Left forelimb (tissue), 1 donor: ENCODE measurements at regions not wholly inside any gene's neighbourhood (a gene's known extent, or its start where the extent isn't known, plus 50 kb on each side); places are given as distances from the start of the nearest gene placed in this dataset.
"Not testable (repeated sequence)": the region's sequence is repeated elsewhere in the genome, so short reads cannot be mapped to it uniquely, and the experiment has no call there.

Source experiments
- DNase-seq: peaks from one replicate; pipeline ENCODE4 v3.0.0-alpha.2; 2018; ENCODE audit warnings: low spot score

DNA sequence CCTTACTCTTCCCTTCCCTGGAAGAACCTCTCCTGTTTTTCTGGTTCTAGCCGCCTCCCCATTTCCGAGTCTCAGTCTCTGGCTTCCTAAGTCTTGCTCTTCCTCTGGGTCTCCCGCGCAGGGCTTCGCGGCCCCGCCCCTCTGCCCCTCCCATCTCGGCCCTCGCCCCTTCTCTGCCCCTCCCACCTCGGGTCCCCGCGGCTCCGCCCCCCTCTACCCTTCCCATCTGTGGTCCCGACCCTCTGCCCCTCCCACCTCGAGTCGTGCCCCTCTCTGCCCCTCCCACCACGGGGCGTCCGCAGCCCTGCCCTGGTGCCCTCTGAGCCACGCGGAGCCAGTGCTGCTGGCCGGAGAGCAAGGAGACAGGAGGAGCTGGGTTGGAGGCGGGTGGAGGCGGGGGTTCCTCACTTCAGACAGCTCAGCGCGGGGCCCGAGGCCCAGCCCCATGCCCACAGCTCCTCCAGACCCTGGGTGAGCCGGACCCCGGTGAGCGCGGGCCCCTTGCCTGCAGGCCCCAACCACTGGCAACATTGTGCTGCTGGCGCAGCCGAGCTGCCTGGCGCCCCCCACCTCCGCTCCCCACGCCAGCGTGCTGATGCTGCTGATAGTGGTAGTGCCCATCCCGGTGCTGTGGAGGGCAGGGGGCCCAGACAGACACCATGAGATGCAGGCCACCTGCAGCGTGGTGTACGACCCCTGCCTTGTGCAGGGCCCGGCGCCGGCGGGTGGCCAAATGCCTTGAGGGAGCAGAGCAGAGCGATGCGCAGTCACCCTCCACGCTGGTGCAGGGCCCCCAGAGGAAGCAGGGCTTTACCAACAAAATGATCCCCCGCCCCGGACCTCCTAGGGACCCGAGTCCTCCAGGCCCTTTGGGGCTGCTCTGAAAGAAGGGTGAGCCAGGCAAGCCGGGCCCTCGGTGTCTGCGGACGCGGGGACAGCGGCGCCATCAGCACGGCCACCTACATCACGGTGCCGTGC lies 2115.3 kb downstream of the TP53TG3F start:
- no peak for DNase-seq

DNA sequence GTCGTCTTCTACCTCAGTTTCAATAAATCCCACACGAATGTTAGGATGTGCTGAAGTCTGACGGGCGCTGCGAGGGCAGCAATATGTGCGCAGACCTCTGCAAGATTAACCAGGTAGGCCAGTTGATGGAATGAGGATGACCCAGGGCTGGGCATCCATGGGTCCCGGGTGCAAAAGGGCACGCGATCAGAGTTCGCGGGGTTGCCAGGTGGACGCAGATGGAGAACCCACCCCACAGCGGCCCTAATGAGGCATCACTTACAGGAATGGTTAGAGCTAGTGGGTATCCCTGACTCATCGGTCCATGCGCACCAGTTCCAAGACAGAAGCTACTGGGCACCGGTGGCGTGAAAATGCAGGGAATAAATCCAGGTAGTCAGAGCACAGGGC lies 2116.0 kb downstream of the TP53TG3F start:
- no peak for DNase-seq

DNA sequence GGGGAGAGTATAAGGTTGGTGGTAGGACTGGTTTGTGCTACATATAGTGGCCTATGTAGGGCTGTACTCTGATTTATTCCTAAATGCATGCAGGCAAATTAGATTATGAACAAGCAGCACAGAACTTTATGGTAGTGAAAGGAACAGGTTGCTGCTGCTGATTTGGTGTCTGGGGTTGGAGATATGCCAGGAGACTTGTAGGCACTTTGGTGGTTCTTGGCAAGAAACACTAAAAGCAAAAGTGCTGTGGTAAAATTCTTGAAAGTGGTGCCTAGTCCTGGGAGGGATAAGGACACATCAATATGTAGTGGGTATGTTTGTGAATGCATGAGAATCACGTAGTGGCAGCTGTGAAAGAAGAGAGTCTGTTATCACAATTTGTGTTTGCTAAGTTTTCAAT lies 2126.0 kb downstream of the TP53TG3F start:
- DNase-seq = no peak

DNA sequence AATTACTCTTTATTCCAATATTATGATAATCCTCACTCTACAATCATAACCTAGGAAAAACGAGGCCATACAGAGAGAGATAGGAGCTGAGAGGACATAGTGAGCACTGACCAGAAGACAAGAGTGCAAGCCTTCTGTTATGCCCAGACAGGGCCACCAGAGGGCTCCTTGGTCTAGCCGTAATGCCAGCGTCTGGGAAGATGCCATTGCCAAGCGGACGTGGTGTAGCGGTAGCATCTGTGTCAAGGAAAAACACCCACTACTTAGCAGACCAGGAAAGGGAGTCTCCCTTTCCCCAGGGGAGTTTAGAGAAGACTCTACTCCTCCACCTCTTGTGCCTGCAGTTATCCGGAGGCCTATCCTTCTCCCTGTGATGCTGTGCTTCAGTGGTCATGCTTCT lies 2131.5 kb downstream of the TP53TG3F start:
- DNase-seq = not testable (repeated sequence)

DNA sequence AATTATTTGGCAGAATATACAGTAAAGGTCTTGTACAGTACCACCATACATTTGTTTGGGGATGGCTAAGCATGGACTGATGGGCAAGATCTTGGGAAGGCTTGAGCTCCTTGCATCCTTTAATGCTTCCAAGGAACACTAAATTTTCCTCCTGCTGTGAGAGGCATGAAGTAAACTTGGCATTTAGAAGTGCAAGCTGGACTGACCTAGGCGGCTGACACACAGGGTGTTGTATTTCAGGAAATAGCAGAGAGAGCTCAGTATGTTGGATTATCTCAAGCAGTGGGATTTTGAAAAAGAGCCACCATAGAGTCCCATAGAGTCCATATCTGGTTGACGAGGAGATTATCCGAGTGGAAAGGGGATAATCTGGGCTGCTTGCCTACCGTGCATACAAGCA lies 2137.1 kb downstream of the TP53TG3F start:
- no peak for DNase-seq

DNA sequence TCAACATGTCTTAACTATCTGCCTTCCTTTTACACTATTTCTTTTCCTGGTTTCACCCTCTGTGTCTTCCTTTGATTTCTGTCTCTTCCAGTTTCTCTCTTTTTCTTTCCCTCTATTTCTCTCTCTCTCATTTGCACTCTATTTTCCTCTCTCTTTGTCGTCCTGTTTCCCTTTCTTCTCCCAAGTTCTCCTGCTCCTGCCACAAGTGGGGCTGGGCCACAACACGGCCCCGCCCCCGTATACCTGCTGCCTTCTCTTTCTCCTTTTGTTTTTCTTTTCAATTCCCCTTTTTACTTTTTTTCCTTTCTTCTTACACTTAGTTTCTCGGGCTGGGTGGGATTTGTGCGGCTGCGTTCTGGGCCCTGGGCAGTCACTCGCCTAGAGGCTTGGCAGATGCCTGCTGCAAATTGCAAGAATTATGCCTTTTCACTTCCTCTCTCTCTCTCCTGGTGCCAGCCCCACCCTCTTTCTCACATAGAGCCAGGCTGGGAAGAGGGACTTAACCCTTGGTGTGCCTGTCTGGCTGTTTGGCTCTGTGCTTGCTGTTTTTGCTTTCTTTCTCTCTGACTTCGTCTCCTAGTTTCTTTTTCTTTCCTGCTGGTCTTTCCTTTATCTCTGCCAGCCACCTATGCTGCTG lies 2139.4 kb downstream of the TP53TG3F start:
- no peak for DNase-seq

DNA sequence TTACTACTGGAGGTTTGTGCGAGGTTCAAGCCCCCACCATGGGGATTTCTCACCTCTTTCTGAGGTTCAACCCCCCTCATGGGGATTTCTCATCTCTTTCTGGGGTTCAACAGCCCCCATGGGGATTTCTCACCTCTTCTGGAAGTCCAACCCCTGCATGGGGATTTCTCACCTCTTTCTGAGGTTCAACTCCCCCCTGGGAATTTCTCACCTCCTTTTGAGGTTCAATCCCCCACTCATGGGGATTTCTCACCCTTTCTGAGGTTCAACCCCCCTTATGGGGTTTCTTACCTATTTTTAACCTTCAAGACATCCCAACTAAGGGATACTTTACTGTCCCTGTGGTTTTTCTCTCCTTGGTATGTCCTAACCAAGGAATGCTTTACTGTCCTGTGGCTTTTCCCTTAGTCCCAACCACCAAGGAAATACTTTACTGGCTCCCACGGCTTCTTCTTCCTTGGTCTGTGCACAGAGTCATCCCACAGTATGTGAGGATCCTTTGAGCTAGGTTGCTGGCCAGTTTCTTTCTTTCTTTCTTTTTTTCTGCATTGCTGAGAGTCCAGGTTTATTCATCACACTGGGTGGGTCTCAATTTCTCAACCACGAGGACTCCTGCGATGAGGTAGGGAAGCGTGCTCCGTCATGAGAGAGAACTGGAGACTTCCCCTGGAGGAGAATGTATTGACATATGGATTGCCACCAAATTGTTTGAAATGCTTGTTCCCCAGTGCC lies 2140.2 kb downstream of the TP53TG3F start:
- DNase-seq = no peak

DNA sequence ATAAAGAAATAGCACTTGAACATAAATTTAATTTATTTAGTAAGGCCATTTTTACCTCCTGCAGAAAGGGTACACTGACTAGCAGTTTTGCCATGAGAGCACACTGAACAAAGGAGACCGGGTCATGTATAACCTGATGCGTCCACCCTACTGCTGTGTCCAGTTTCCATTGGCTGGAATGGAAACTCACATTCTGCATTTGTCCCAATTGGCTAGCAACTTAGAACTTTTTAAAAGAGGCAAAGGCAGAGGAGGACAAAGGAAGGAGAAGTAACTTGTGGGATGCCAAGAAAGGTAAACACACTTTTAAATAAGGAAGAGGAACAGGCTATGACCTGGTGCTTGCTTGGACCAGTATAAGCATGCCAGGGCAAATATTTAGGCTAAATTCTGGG lies 2140.7 kb downstream of the TP53TG3F start:
- not testable (repeated sequence) for DNase-seq

DNA sequence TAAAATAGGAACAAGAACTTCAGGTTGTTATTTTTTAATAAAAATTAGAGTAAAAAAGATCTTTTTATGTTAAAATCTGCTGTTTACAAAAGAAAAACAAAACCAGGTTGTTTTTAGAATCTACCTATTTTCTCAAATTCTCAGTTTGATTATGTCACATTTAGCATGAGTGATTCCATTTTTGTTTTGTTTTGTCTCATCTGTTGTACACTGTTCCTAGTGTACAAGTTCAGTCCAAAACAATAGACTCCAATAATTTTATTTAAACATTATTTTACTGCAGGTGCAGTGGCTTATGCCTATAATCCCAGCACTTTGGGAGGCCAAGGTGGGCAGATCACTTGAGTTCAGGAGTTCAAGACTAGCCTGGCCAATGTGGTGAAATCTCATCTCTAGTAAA lies 2142.7 kb downstream of the TP53TG3F start:
- DNase-seq = no peak

DNA sequence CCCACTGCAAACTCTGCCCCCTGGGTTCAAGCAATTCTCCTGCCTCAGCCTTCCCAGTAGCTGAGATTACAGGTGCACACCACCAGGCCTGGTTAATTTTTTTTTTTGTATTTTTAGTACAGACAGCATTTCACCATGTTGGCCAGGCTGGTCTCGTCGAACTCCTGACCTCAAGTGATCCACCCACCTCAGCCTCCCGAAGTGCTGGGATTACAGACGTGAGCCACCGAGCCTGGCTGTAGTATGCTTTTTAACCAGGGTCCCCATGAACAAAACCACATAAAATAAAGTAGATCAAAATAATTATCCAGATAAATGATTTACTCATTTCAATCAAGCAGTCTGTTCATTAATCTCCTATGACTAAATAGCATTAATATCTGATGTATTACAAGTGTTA lies 2144.0 kb downstream of the TP53TG3F start:
- DNase-seq = not testable (repeated sequence)

DNA sequence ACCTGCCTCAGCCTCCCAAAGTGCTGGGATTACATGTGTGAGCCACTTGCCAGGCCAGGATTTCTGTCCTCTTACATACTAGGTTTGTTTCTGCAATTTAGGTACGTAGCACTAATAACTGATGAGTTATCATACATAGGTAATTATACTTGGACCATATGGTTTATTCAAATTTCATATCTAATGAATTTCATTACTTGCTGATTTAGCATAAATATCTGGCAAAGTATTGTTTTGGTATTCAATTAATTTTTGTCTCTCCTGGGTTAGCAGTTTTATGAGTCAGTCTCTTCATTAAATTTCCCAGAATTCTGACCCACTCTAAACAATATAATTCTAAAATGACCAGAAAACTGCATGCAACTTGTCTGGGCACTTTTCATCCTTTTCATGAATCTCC lies 2146.5 kb downstream of the TP53TG3F start:
- no peak for DNase-seq

DNA sequence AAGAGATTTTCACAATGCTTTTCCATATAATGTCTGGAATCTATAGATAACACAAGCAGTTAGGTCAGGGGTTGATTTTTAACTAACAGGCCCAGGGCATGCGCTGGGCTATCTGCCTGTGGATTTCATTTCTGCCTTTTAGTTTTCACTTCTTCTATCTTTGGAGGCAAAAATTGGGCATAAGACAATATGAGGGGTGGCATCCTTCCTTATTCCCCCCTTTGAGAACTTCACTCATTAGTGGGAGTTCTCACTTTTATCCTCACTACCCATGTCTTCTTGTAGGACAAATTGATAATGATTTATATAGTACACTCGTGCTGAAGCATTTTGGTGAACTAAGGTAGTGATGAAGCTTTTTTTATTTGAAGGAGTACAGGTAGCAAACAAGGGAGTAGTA lies 2155.5 kb downstream of the TP53TG3F start:
- not testable (repeated sequence) for DNase-seq

DNA sequence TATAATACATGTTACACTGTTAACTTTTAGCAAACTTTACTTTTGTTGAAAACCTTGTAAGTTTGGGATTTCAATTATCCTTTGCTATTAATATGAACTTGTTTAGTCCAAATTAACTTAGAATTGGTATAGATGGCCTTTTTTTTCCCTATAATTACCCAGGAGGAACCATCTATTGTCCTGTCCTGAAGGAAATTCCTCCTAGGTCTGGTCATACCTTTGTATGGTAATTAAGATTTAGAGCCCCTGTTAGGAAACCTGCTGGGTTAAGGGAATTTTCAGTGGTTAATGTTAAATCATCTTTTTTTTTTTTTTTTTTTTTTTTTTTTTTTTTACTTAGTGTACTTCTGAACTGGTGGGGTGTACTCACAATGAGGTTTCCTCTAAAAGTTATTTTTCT lies 2159.8 kb downstream of the TP53TG3F start:
- DNase-seq = not testable (repeated sequence)

DNA sequence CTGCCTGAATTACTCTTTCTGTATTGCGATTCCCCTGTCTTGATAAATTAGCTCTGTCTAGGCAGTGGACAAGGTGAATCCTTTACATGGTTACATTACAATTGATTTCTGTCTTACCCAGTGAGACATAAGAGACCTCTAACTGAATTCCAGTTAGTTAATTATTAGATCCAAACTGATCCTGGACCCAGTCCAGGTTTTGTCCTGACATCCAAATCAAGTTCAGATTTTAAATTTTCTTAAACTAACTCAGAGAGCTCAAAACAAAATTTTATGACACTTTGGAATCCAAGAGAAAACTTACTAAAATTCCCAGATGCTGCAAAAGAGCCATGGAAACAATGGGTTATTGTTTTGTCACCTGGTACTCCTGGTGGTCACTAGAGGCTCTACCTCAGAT lies 2166.6 kb downstream of the TP53TG3F start:
- DNase-seq = no peak

DNA sequence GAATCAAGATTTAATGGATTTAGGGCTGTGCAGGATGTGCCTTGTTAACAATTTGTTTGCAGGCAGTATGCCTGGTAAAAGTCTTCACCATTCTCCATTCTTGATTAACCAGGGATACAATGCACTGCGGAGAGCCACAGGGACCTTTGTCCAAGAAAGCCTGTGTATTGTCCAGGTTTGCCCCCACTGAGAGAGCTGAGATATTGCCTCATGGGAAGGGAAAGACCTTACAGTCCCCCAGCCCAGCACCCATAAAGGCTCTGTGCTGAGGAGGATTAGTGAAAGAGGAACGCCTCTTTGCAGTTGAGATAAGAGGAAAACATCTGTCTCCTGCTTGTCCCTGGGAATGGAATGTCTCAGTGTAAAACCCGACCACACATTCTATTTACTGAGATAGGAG lies 2169.6 kb downstream of the TP53TG3F start:
- DNase-seq = no peak

DNA sequence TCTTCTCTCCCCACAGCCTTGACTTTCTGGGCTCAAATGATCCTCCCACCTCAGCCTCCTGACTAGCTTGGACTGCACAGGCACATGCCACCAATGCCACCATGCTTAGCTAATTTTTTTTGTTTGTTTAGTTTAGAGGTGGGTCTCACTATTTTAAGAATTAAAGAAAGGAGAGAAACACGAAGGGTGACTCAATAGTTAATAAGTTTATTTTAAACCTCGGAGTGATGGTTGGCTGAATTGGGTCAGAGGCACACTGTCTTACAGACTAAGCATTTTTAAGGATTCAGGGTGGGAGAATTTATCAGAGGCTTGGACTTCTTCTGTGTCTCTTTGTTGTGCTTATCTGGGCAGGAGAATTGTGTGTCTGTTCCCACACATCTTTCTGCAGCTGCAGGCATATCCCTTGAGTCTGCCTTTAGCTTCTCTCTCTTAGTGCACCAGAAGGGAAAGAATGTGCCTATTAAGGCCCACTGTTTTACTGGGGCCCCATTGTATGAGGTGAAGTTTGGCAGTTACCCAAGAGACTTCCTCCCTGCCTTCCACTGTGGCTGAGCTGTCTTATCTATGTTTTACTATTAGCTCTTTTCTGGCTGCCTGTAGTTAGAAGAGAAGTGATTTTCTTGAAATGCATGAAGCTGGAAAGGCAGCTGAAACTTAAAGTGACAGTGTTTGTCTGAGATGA lies 2172.0 kb downstream of the TP53TG3F start:
- no peak for DNase-seq

DNA sequence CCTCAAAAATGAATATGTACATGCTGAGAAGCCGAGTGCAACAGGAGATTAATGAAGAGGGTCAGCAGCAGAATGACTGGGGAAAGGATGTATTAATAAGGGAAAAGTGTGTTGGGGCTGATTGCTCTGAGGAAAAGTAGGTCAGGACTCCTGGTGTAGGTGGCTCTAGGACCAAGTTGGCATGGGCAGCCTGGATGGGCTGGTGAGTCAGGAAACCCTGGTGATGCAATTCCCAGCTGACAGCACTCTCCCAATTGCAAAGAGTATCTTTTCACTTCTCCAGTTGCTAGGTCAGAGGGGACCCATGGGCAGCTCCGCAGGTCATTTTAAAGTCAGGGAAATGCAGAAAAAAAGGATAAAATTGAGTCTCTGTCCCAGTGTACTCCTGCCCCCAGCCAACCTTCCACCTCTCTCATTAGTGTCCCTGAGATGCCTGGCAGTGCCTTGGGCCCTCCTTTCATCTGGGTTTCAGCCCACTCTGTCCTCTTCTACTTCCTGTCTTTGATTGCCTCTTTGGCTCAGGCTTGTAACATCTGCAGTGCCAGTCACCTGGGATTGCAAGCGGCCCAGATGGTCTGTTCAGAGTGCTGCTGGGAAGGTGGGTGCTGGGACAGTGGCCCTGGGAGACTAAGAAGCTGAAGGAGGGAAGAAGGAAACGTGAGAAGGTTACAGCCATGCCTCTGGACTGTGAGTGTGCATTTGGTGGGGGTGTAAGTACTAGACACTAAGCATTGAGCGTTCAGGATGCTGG lies 2177.2 kb downstream of the TP53TG3F start:
- DNase-seq = no peak

DNA sequence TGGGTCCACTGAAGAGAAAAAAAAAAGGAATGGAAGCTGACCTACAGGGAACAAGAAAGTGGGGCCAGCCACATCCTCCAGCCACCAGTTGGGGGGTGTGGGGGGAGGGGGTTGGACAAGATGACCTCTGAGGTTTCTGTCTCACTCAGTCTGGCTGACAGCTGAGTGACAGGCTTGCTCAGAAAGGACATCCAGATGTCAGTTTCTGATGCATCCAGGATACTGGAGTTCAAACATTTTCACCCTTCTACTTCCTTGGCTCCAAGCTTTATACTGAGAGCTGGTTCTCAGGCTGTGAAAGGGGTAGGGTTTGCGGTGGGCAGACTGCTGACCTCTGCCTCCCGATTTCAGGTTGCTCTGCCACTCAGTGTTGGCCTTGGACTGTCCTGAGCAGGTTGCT lies 2178.3 kb downstream of the TP53TG3F start:
- no peak for DNase-seq

DNA sequence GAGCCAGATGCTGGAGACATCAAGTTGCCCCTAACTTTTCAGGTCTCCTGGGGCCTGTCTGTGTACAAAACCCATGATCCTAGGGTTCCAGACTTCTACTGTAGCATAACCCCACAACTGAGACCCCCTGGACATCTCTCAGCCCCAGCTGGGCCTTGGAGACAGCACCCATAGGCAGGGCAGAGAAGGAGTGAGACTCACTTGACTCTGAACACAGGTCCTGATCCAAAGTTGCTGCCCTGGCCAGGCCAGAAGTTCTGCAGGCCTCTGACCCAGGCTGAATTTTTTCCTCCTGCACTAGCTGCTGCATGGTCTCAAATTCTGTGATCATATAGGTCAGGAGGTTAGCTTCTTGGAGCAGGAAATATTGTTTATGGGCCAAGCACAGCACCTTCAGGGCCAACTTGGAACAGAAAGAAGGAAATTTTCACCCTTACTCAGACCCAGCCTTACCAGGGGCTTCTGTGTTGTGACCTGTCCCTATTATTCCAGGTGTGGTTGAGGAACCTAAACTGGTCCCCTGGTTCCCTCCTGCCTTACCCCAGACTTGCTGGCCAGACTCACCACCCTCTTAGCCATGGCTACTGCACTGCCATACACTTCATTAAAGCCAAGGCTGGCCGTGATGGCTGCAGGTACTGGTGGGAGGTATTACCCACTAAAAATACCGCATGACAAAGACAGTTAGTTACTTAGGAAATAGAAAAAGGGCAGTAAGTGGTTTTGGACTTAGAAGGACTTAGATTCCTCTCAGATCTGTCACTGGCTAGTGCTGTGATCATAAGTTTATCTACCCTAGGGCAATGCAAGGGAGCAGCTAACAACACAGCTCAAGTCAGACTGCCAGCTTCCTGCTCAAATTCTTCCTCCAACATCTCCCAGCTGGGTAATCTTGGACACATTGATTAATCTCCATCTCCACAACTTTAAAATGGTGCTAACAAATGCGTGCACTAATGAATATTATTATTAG lies 2180.1 kb downstream of the TP53TG3F start:
- no peak for DNase-seq

DNA sequence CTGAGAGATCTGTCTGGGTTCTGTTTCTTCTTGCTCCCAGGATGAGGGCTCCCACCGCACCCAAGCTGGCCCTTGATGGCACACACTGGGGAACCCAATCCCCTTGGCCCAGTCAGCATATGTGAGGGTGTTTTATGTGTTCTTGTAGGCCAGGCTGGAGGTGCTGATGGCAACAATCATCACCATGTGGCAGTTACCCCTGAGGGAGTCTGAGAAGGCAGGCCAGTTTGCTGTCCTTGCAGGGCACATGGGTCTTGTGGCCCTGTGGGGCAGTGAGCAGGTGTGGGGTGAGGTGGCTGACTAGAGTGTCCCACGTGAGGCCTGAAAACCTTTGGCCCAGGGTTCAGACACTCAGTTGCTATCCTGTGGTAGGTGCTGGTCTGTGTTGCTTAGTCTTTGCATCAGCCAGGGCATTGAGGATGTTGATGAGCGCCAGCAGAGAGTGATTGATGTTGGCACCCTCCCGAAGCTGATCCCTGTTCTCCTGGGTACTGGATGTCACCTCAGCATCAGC lies 2183.0 kb downstream of the TP53TG3F start:
- no peak for DNase-seq
